ENCODE measurements at regions not wholly inside any gene's neighbourhood (a gene's known extent, or its start where the extent isn't known, plus 50 kb on each side); places are given as distances from the start of the nearest gene placed in this dataset.

- Histone ChIP-seq H3K27ac (no peak overlapping the region), H3K27me3 (no peaks in the 10 kb centered on the region), H3K4me3 (no peak overlapping the region), H3K36me3 (replicated peaks in 1 of 2; ENCODE audit: insufficient read depth in 1 of 2, low read depth in 2 of 2) (no peaks in the 10 kb centered on the region), H3K4me1 (no peaks in the 10 kb centered on the region), H3K9me3 (no peaks in the 10 kb centered on the region)
- intact Hi-C loops (cut with DNase I) = no loop called here
- DNase-seq (no peak), ATAC-seq (no peak)
- 57 to 75% methylated on average over 1 of the region's 1 CpG for WGBS, 2 donors
- TF ChIP-seq CTCF (IDR thresholded peaks at IDR 0.05) = no peak
- no peak for TF ChIP-seq POLR2A (IDR thresholded peaks at IDR 0.05)
These were observed 100.1 kb upstream of the NEO1 start for GRCh38 chr15:72952151-72952550.

- Histone ChIP-seq H3K4me3 (no peak overlapping the region), H3K27me3 (no peaks in the 10 kb centered on the region), H3K4me1 (no peaks in the 10 kb centered on the region), H3K27ac (no peak overlapping the region), H3K9me3 (no peaks in the 10 kb centered on the region), H3K36me3 (replicated peaks in 1 of 2; ENCODE audit: insufficient read depth in 1 of 2, low read depth in 2 of 2) (no peaks in the 10 kb centered on the region)
- intact Hi-C loops (cut with DNase I) = no loop called here
- TF ChIP-seq CTCF (IDR thresholded peaks at IDR 0.05) (no peak), POLR2A (IDR thresholded peaks at IDR 0.05) (no peak)
- DNase-seq (no peak), ATAC-seq (no peak)
These were observed 103.6 kb upstream of the NEO1 start for GRCh38 chr15:72948662-72949061.

GRCh38 chr15:72947709-72948108, 104.6 kb upstream of the NEO1 start:
- Histone ChIP-seq H3K9me3 (no peaks in the 10 kb centered on the region), H3K4me1 (no peaks in the 10 kb centered on the region), H3K4me3 (no peak overlapping the region), H3K27me3 (no peaks in the 10 kb centered on the region), H3K27ac (no peak overlapping the region), H3K36me3 (replicated peaks in 1 of 2; ENCODE audit: insufficient read depth in 1 of 2, low read depth in 2 of 2) (no peaks in the 10 kb centered on the region)
- ATAC-seq = no peak
- TF ChIP-seq POLR2A (IDR thresholded peaks at IDR 0.05) (no peak), CTCF (IDR thresholded peaks at IDR 0.05) (no peak)
- no peak for DNase-seq
- 79 to 85% methylated on average over 2 of the region's 2 CpGs for WGBS, 2 donors
- intact Hi-C loops (cut with DNase I) = no loop called here

- H3K4me3 ChIP-seq = no peak overlapping the region
- no peaks in the 10 kb centered on the region for H3K36me3 ChIP-seq (replicated peaks in 1 of 2; ENCODE audit: insufficient read depth in 1 of 2, low read depth in 2 of 2)
- 74 to 75% methylated on average over 2 of the region's 2 CpGs for WGBS, 2 donors
- TF ChIP-seq POLR2A (IDR thresholded peaks at IDR 0.05) (no peak), CTCF (IDR thresholded peaks at IDR 0.05) (no peak)
- H3K27me3 ChIP-seq = no peaks in the 10 kb centered on the region
- no peak overlapping the region for H3K27ac ChIP-seq
- no peaks in the 10 kb centered on the region for H3K9me3 ChIP-seq
- no peaks in the 10 kb centered on the region for H3K4me1 ChIP-seq
- ATAC-seq (no peak), DNase-seq (no peak)
- intact Hi-C loops (cut with DNase I) = no loop called here
These were observed 107.7 kb upstream of the NEO1 start for GRCh38 chr15:72944565-72944964.

GRCh38 chr15:72940229-72940622, 112.0 kb upstream of the NEO1 start:
- Histone ChIP-seq H3K27me3 (no peaks in the 10 kb centered on the region), H3K4me3 (no peak overlapping the region), H3K36me3 (replicated peaks in 1 of 2; ENCODE audit: insufficient read depth in 1 of 2, low read depth in 2 of 2) (no peaks in the 10 kb centered on the region), H3K4me1 (no peaks in the 10 kb centered on the region), H3K9me3 (no peaks in the 10 kb centered on the region), H3K27ac (no peak overlapping the region)
- intact Hi-C loops (cut with DNase I) = no loop called here
- ATAC-seq (no peak), DNase-seq (no peak)
- WGBS, 2 donors = 77% methylated on average over 2 of the region's 2 CpGs
- TF ChIP-seq CTCF (IDR thresholded peaks at IDR 0.05) (no peak), POLR2A (IDR thresholded peaks at IDR 0.05) (no peak)

Data from body of pancreas (tissue), 4 donors.